HG03354 (cell line): ENCODE measurements at regions not wholly inside any gene's neighbourhood (a gene's known extent, or its start where the extent isn't known, plus 50 kb on each side); places are given as distances from the start of the nearest gene placed in this dataset.
"Not testable (repeated sequence)": the region's sequence is repeated elsewhere in the genome, so short reads cannot be mapped to it uniquely, and the experiment has no call there.

Experiments used
- ATAC-seq: cut with Tn5 transposase; IDR thresholded peaks from one replicate; pipeline ENCODE4 v1.9.1; 2021; ENCODE audit warnings: mild to moderate bottlenecking; ENCODE audit not compliant: unreplicated experiment, poor library complexity, severe bottlenecking

DNA sequence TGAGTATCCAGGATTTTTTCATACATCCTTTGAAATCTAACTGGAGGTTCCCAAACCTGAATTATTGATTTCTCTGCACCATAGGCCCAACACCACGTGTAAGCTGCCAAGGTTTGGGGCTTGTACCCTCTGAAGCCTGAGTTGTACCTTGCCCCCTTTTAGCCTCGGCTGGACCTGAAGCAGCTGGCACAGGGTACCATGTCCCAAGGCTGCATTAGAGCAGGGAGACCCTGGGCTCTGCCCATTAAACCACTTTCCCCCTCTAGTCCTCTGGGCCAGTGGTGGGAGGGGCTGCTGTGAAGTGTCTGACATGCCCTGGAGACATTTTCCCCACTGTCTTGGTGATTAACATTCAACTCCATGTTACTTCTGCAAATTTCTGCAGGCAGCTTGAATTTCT, 532.9 kb upstream of the NUDT12 start:
- no peak for ATAC-seq

GRCh38 chr5:104088876-104089778, 526.5 kb upstream of the NUDT12 start:
- no peak for ATAC-seq

DNA sequence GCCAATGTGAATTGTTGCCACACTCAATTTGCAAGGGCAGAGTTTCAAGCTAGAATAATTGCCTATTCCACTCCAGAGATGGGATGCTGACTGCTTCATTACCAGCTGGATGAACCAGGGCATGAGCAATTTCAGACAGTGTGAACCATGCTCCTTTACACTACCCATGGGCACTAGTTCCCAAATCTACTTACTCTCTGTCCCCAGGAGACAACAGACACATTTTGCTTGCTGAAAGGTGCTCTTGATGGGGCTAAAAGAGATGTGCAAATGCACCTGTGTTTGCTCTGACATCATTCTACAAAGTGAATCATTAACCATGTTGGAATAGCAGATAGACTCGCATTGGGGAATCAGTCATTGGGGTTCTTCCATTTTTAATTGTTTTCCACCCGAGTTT, 522.3 kb upstream of the NUDT12 start:
- ATAC-seq, result no peak

DNA sequence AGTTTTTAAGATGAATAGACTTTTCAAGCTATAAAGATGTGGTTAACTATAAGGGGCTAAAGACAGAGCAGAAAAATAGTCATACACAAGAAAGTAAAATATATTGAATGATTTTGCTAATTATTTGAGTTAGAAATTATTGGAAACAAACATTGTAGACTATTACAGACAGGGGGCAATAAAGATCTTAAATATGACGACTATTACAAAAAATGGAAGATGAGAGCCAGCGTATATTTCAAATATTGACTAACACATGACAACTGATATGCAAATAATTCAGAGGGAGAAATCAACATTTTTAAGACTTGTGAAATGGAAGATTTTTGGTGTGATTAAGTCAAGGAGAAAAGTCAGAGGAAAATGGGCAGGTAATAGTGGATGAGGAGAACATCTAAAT, 520.2 kb upstream of the NUDT12 start:
- ATAC-seq, result no peak

DNA sequence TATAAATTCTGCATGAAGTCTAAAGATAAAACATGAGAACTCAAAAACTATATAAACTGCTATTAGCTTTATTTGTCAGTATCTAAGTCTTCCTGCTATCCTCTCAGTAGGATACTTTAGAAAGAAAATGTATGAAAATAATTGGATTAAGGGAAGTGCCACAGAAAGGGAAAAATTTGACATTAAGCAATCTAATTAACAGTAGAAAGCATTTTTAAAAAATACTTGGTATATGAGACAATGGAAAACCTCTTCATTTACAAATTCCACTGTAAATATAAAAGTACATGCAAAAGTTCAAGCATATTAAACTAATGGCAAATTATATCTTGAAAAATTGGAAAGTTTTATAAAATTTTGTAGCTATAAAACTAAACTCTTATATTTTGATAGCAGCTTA, 518.6 kb upstream of the NUDT12 start:
- no peak for ATAC-seq

DNA sequence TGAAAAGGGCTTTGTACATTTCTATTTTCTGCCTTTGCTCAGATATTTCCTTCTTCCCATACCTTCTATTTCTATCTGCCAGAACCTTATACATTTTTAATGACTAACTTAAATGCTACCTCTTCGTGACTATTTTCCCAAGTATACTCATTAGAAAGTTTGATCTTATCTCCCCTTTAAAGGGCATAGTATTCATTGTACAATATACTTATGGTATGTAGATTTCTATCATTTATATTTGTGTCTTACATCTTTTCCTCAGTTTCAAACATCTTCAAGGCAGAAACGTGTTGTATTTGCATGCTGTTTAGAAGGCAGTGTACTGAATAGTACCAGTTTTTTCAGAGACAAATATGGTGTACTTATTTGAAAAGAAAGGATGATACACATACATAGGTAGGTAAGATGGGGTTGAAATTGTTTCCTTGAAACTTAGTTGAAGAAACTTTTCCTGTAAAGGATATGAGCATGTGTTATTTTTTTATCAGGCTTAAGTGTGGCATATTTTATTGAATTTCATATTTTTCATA, 518.1 kb upstream of the NUDT12 start:
- no peak for ATAC-seq

DNA sequence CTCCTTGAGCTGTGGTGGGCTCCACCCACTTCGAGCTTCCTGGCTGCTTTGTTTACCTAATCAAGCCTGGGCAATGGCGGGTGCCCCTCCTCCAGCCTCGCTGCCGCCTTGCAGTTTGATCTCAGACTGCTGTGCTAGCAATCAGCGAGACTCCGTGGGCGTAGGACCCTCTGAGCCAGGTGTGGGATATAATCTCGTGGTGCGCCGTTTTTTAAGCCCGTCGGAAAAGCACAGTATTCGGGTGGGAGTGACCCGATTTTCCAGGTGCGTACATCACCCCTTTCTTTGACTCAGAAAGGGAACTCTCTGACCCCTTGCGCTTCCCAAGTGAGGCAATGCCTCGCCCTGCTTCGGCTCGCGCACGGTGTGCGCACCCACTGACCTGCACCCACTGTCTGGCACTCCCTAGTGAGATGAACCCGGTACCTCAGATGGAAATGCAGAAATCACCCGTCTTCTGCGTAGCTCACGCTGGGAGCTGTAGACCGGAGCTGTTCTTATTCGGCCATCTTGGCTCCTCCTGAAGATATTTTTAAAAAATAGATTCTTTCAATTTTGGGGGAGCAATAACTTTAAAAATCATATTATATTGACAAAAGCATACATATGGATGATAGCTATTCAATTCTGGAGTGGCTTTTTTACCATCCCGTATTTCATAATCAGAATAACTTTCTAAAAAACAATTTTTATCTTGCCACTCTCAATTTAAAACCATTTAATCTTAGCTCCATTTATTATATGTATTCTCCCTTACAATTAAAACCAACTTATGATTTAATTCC, 517.5 kb upstream of the NUDT12 start:
- ATAC-seq, result not testable (repeated sequence)

DNA sequence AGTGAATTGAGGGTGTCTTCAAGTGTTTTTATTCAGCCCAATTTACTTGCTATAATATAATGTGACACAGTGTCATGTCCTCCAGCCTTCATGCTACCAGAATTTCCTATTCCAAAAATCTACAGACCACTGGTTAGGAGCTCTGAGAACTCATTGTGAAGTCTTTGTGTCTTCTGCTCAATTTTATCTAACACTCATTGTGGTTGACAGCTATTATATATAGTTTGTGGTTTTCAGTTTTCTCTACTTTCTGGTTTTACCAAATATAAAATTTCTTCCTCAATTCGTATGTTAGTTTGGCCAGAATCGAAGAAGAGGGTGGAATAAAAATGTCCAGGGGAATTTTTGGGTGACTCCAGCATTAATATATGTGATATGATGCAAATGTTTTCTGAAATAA, 509.3 kb upstream of the NUDT12 start:
- ATAC-seq, result no peak

DNA sequence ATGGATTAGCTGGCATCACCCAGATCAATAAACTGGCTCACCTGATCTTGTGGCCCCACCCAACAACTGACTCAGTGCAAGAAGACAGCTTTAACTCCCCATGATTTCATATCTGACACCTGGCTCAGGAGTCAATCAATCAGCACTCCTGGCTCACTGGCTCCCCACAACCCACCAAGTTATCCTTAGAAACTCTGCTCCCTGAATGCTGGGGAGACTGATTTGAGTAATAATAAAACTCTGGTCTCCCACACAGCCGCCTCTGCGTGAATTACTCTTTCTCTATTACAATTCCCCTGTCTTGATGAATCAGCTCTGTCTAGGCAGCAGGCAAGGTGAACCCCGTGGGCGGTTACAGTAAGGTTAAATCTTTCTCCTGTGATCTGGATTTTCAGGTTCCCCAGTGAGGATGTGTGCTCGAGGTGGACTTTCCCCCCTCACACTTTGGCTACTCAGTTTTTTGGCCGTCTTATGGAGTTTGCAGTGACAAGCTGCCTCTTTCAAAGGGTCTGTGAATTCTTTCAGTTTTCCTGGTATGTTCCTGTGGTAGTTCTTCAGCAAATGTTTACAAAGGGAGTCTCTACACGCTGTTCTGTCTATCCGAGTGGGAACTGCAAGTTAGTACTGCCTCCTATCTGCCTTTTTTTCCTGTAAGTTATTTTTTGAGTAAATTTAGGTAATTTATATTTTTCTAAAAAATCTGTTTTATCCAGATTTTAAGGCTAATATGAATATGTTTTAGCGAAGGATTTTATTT, 500.2 kb upstream of the NUDT12 start:
- ATAC-seq, result no peak

- ATAC-seq, result no peak
Measured at GRCh38 chr5:104061707-104062106, 499.1 kb upstream of the NUDT12 start.

DNA sequence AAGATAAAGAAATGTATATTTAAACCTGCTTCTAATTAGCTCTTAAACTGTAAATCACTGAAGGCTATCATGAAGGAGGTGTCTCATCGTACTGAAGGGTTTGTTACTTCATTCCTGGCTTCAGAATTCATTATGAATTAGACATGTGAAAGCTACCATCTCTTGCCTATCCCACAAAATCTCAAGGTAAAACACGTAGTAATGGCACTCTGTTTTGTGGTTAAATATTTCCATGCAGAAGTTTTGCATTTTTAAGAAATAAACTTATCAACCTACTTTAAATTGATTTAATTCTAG, 490.7 kb upstream of the NUDT12 start:
- ATAC-seq, result no peak

DNA sequence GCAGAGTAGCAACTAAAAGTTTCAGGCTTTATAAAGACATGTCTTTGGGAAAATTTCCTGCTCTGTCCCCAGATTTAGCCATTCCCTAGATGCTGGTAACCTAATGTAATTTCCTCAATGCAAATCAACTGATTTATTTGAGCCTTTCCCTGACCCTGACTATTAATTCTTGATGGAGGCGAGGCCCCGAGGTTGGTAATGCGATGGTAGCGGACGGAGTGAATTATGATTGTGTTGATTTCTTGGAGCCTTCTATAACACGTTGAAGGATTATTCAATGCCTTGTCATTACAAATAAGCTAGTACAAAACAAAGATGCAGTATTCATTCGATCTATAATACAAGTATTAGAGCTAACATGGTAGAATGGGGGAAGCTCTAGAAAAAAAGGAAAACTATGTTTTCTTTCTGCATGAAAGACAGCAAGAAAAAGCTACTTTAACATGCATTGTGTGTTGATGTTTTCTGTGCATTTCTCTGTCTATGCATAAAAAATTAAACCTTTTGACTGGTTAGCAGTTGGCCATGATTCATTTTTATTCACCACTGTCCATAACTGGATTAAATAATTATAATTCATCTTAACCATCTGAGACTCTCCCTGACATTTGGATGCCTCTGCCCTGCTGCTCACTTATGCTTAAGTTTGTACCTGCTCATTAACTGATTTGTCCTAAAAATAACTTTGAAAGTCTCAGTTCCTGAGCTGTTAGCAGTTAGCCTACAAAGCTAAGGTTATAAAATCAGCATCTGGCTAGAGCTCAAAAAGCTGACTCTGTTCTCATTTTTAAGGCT, 490.2 kb upstream of the NUDT12 start:
- no peak for ATAC-seq

DNA sequence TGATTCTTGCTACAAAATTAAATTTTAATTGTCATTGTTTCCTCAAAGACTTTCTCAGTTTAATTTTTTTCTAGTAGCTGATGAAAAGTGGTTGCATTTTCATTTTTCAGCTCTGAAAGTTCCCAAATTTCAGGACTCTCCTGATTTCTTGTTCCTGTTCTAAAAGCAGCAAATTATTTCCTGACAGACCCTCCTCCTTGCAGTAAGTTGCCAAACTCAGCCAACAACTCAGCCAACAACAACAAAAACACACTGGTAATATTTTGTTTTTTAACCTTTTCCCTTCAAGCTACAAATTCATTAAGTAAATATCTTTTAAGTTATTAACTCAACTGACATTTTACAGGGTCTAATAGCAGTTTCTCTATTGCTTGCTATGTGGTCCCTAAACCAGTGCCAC, 487.8 kb upstream of the NUDT12 start:
- no peak for ATAC-seq

DNA sequence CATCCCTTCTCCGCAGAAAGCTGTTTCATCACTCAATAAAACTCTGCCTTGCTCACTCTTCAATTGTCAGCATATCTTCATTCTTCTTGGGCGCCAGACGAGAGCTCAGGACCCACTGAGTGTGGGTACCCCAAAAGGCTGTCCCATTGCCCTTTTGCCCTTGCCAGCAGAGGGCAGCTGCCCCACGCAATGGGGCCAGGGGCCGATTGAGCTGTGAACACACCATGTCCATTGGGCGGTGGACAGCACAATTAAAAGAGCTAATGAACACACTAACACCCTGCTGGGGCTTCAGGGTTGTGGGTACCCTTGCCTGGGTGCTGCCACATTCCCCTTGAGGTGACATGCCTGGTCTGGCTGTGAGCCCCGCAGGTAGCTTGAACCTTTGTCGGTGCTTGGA, 487.2 kb upstream of the NUDT12 start:
- ATAC-seq, result no peak

DNA sequence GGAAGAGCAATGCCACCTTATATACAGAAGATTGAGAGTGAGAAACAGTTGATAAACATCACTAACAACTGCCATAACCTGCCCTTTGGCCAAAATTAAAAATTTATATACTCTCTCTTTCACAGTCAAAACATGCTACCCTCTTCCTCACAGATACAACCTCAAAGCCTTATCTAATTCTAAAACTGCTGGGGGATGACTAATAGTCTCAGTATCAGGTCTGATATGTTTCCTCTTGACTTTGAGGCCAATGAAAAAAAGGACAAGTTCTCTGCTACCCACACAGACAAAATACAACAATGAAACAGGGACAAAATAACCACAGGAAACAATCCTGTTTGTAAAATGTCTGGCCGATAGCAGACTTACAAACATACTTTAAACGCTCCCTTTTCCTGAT, 485.6 kb upstream of the NUDT12 start:
- ATAC-seq, result no peak

DNA sequence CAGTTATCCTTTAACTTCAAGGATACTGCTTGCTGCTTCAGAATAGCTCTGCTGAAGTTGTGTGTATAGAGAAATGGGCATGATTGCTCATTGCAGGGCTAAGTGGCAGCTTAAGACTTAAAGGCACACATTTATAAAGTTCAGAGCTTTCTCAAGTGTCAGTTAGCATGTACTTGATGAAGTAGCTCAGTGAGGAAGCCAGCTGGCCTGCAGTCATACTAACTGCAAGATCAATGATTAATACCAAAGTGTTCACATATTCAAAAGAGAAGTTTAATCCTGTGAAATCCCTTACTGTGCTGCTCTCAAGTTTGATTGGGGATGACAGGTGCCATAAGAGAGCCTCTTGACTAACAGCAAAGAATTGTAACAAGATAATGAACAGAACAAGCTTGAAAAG, 483.4 kb upstream of the NUDT12 start:
- ATAC-seq, result no peak

DNA sequence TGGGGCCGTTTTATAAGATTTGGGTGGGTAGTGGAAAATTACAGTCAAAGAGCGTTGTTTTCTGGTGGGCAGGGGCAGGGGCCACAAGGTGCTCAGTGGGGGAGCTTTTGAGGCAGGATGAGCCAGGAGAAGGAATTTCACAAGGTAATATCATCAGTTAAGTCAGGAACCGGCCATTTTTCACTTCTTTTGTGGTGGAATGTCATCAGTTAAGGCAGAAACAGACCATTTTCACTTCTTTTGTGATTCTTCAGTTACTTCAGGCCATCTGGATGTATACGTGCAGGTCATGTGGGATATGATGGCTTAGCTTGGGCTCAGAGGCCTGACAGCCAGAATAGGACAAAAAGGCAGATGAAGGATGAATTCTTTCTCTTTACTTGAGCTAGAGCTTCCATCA, 477.3 kb upstream of the NUDT12 start:
- ATAC-seq, result not testable (repeated sequence)

- not testable (repeated sequence) for ATAC-seq
Measured at GRCh38 chr5:104037136-104037535, 474.5 kb upstream of the NUDT12 start.

DNA sequence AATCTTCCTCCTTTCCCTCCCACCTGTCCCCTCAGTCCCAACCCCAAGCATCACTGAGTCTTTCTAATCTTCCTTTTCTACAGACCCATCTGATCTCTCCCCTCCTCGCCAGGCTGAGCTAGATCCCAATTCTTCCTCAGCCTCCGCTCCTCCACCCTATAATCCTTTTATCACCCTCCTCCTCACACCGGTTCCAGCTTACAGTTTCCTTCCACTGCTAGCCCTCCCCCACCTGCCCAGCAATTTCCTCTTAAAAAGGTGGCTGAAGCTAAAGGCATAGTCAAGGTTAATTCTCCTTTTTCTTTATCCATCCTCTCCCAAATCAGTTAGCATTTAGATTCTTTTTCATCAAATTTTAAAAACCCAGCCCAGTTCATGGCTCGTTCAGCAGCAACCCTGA, 470.6 kb upstream of the NUDT12 start:
- not testable (repeated sequence) for ATAC-seq

GRCh38 chr5:104024538-104024937, 461.9 kb upstream of the NUDT12 start:
- no peak for ATAC-seq
